Erythroblast (primary cell): ENCODE measurements at regions not wholly inside any gene's neighbourhood (a gene's known extent, or its start where the extent isn't known, plus 50 kb on each side); places are given as distances from the start of the nearest gene placed in this dataset.

ENCODE experiments used
- DNase-seq, 2 experiments: peaks; one replicate each; lab custom pipeline; 2025; lab: John Stamatoyannopoulos, UW
- GATA1 ChIP-seq: IDR thresholded peaks from 2 replicates; pipeline ENCODE4 v1.6.1; 2011; ENCODE audit warnings: low read depth, mild to moderate bottlenecking, control low read depth, low read length, moderate library complexity
- POLR2A ChIP-seq: IDR thresholded peaks from 2 replicates; pipeline ENCODE4 v1.6.1; 2011; ENCODE audit warnings: mild to moderate bottlenecking, low read length

- TF ChIP-seq GATA1 (no peak), POLR2A (no peak)
- no peak for DNase-seq
Measured at GRCh38 chr2:128695646-128696220, 377.1 kb upstream of the HS6ST1 start.

GRCh38 chr2:128696421-128696820 is 377.8 kb upstream of the HS6ST1 start:
- no peak for TF ChIP-seq POLR2A
- no peak for TF ChIP-seq GATA1
- DNase-seq: no peak

GRCh38 chr2:128701418-128701817 is 382.8 kb upstream of the HS6ST1 start:
- TF ChIP-seq GATA1: no peak
- no peak for TF ChIP-seq POLR2A

GRCh38 chr2:128702616-128703015 is 383.9 kb upstream of the HS6ST1 start:
- TF ChIP-seq POLR2A (no peak), GATA1 (no peak)
- no peak for DNase-seq

More at GRCh38 chr2:128701418-128701817, 382.8 kb upstream of the HS6ST1 start:
- no peak for DNase-seq

GRCh38 chr2:128708106-128708816 is 389.6 kb upstream of the HS6ST1 start:
- no peak for DNase-seq
- TF ChIP-seq POLR2A (no peak), GATA1 (no peak)

- TF ChIP-seq GATA1: no peak
- no peak for TF ChIP-seq POLR2A
- no peak for DNase-seq
Measured at GRCh38 chr2:128710242-128710641, 391.6 kb upstream of the HS6ST1 start.

- TF ChIP-seq GATA1: no peak
- DNase-seq: no peak
Measured at GRCh38 chr2:128710729-128711128, 392.1 kb upstream of the HS6ST1 start.

GRCh38 chr2:128714285-128714684 is 395.6 kb upstream of the HS6ST1 start:
- DNase-seq: no peak
- TF ChIP-seq GATA1: no peak
- no peak for TF ChIP-seq POLR2A

GRCh38 chr2:128714851-128715312 is 396.2 kb upstream of the HS6ST1 start:
- no peak for DNase-seq
- TF ChIP-seq GATA1 (no peak), POLR2A (no peak)

- TF ChIP-seq POLR2A: no peak
- no peak for TF ChIP-seq GATA1
- no peak for DNase-seq
Measured at GRCh38 chr2:128715360-128715759, 396.7 kb upstream of the HS6ST1 start.

- DNase-seq: no peak
- no peak for TF ChIP-seq POLR2A
- TF ChIP-seq GATA1: no peak
Measured at GRCh38 chr2:128716299-128716721, 397.6 kb upstream of the HS6ST1 start.

GRCh38 chr2:128717758-128718710 is 399.4 kb upstream of the HS6ST1 start:
- DNase-seq: no peak

More at GRCh38 chr2:128717758-128718710, 399.4 kb upstream of the HS6ST1 start:
- TF ChIP-seq GATA1: no peak
- no peak for TF ChIP-seq POLR2A
